Smooth muscle cell (in vitro differentiated cells): ENCODE measurements at regions not wholly inside any gene's neighbourhood (a gene's known extent, or its start where the extent isn't known, plus 50 kb on each side); places are given as distances from the start of the nearest gene placed in this dataset.
A peak's percentile ranks its signal among the peaks of the same experiment; 100 is the strongest.

ENCODE experiments used
- DNase-seq: peaks from one replicate; lab custom pipeline; 2025; ENCODE audit not compliant: unreplicated experiment; lab: John Stamatoyannopoulos, UW
- H2AFZ ChIP-seq: fragments of 200-600 bp; sonication (generic); 2 replicates; pipeline ENCODE4 v1.6.0; 2016; ENCODE audit warnings: antibody characterized with exemption, low read depth, mild to moderate bottlenecking
- H3F3A ChIP-seq: fragments of 200-600 bp; sonication (generic); 2 replicates; pipeline ENCODE4 v1.6.0; 2017; ENCODE audit warnings: antibody characterized with exemption, low read depth
- H3K27ac ChIP-seq: fragments of 200-600 bp; sonication (generic); 2 replicates; pipeline ENCODE4 v1.5.1; 2016; ENCODE audit warnings: low read depth, mild to moderate bottlenecking
- H3K27me3 ChIP-seq: fragments of 200-600 bp; sonication (generic); 2 replicates; pipeline ENCODE4 v1.6.1; 2016; ENCODE audit warnings: low read depth, mild to moderate bottlenecking
- H3K36me3 ChIP-seq: fragments of 200-600 bp; sonication (generic); 2 replicates; pipeline ENCODE4 v1.5.1; 2016; ENCODE audit warnings: low read depth
- H3K4me1 ChIP-seq: fragments of 200-600 bp; sonication (generic); 2 replicates; pipeline ENCODE4 v1.5.1; 2016; ENCODE audit warnings: low read depth
- H3K4me2 ChIP-seq: fragments of 200-600 bp; sonication (generic); 2 replicates; pipeline ENCODE4 v1.6.0; 2016; ENCODE audit warnings: mild to moderate bottlenecking
- H3K4me3 ChIP-seq: fragments of 200-600 bp; sonication (generic); 2 replicates; pipeline ENCODE4 v1.5.1; 2016; ENCODE audit warnings: mild to moderate bottlenecking
- H3K79me2 ChIP-seq: fragments of 200-600 bp; sonication (generic); 2 replicates; pipeline ENCODE4 v1.6.0; 2016; ENCODE audit warnings: low read depth, mild to moderate bottlenecking
- H3K9ac ChIP-seq: fragments of 200-600 bp; sonication (generic); 2 replicates; pipeline ENCODE4 v1.6.0; 2016; ENCODE audit warnings: low read depth
- H3K9me3 ChIP-seq: fragments of 200-600 bp; sonication (generic); replicated peaks from 2 replicates; pipeline ENCODE4 v1.5.1; 2016; ENCODE audit warnings: low read depth
- H4K20me1 ChIP-seq: fragments of 200-600 bp; sonication (generic); 2 replicates; pipeline ENCODE4 v1.6.0; 2016; ENCODE audit warnings: low read depth
- WGBS: methylation state at CpG from one replicate; pipeline ENCODE4 v1.1.7; 2016; ENCODE audit warnings: low lambda C conversion rate; 5-methylcytosine and 5-hydroxymethylcytosine counted together
- TF ChIP-seq, protein P1 (sequence below): fragments of 200-600 bp; sonication (generic); IDR thresholded peaks from 2 replicates; pipeline ENCODE4 v1.5.1; 2017; ENCODE audit warnings: borderline replicate concordance, mild to moderate bottlenecking, antibody characterized with exemption; ENCODE audit not compliant: insufficient read depth, poor library complexity, severe bottlenecking

GRCh38 chr2:45167920-45168629 is 158.8 kb upstream of the SIX2 start:
- no peaks in the 10 kb centered on the region for H3K79me2 ChIP-seq
- H3K27ac ChIP-seq: no peak overlapping the region
- no peaks in the 10 kb centered on the region for H3K9me3 ChIP-seq
- H3K4me3 ChIP-seq: no peak overlapping the region
- peak overlapping the region; percentile 86 for H3K4me2 ChIP-seq
- no peaks in the 10 kb centered on the region for H3K36me3 ChIP-seq
- TF ChIP-seq, protein P1, sequence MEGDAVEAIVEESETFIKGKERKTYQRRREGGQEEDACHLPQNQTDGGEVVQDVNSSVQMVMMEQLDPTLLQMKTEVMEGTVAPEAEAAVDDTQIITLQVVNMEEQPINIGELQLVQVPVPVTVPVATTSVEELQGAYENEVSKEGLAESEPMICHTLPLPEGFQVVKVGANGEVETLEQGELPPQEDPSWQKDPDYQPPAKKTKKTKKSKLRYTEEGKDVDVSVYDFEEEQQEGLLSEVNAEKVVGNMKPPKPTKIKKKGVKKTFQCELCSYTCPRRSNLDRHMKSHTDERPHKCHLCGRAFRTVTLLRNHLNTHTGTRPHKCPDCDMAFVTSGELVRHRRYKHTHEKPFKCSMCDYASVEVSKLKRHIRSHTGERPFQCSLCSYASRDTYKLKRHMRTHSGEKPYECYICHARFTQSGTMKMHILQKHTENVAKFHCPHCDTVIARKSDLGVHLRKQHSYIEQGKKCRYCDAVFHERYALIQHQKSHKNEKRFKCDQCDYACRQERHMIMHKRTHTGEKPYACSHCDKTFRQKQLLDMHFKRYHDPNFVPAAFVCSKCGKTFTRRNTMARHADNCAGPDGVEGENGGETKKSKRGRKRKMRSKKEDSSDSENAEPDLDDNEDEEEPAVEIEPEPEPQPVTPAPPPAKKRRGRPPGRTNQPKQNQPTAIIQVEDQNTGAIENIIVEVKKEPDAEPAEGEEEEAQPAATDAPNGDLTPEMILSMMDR: no peak
- peaks cover 21% of the 10 kb centered on the region for H3K4me1 ChIP-seq
- H3F3A ChIP-seq: no peaks in the 10 kb centered on the region
- DNase-seq: no peak
- WGBS: 50% methylated on average over 10 of the region's 10 CpGs
- no peak overlapping the region for H3K9ac ChIP-seq
- H4K20me1 ChIP-seq: no peaks in the 10 kb centered on the region
- H3K27me3 ChIP-seq: peaks cover 97% of the 10 kb centered on the region
- H2AFZ ChIP-seq: no peak overlapping the region

DNA sequence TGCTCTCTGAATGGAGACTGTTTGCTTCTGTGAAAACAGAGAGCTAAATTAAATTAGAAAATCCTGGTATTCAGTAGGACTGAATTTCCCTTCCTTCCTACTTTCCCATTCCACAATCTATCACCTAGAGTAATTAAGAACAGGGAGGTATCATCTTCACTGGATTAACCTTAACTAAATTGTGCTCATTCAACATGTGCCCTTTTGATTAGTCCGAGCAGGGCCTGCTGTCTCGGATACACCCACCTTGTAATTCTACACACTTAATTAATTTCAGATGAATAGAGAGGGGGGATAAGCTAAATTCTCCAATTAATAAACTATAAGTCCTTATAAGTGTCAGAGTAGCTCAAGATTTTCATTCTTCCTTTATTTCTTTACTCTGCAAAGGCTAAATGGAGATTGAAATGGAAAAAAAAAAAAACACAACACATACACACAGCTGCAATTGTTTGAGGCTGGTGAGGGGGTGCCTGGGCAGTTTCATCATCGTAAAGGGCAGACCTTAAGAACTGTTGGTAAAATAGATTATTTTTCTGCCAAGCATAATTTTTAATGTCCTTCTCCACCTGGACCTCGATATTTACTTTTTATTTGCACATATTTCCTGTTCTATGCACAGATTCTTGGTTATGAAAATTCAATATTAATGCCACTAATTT is 157.1 kb upstream of the SIX2 start:
- WGBS: 85% methylated on average over 4 of the region's 4 CpGs
- H3K4me1 ChIP-seq: peaks cover 21% of the 10 kb centered on the region
- H2AFZ ChIP-seq: no peak overlapping the region
- no peak overlapping the region for H3K4me2 ChIP-seq
- H3K9ac ChIP-seq: no peak overlapping the region
- no peaks in the 10 kb centered on the region for H3K79me2 ChIP-seq
- no peaks in the 10 kb centered on the region for H3F3A ChIP-seq
- no peak overlapping the region for H3K27ac ChIP-seq
- no peak for DNase-seq
- no peak overlapping the region for H3K4me3 ChIP-seq
- peaks cover 96% of the 10 kb centered on the region for H3K27me3 ChIP-seq
- H3K36me3 ChIP-seq: no peaks in the 10 kb centered on the region
- no peaks in the 10 kb centered on the region for H3K9me3 ChIP-seq
- TF ChIP-seq, protein P1: no peak
- H4K20me1 ChIP-seq: no peaks in the 10 kb centered on the region

DNA sequence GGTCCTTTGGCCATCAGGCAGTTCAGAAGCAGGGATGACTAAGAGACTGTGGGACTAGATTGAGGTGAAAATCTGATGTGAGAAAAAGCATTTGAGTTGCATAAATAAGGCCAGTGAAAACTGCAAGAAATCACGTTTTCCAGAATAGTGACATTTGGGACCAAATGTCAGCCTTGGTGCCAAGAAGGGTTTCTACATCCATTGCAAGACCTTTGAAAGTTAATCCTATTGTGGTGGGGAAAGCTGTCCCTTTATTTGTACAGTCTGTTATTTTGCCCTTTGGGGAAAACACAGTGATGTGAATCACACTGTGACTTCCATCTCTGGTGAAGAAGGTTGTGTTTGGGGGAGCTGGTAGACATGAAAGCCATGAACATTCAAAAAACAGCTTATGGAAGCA is 153.5 kb upstream of the SIX2 start:
- peaks cover 70% of the 10 kb centered on the region for H3K27me3 ChIP-seq
- H3K4me2 ChIP-seq: no peak overlapping the region
- peaks cover 9% of the 10 kb centered on the region for H3K4me1 ChIP-seq
- no peak overlapping the region for H2AFZ ChIP-seq
- H3K36me3 ChIP-seq: no peaks in the 10 kb centered on the region
- no peaks in the 10 kb centered on the region for H3K79me2 ChIP-seq
- no peaks in the 10 kb centered on the region for H3F3A ChIP-seq
- H3K27ac ChIP-seq: no peak overlapping the region
- no peak overlapping the region for H3K4me3 ChIP-seq
- no peak for DNase-seq
- no peaks in the 10 kb centered on the region for H3K9me3 ChIP-seq
- no peaks in the 10 kb centered on the region for H4K20me1 ChIP-seq
- TF ChIP-seq, protein P1: no peak
- H3K9ac ChIP-seq: no peak overlapping the region
- 92% methylated on average over 1 of the region's 1 CpG for WGBS

GRCh38 chr2:45156605-45157004 is 147.4 kb upstream of the SIX2 start:
- Histone ChIP-seq H4K20me1 (no peaks in the 10 kb centered on the region), H3K9ac (no peak overlapping the region), H3K79me2 (no peaks in the 10 kb centered on the region), H2AFZ (no peak overlapping the region), H3F3A (no peaks in the 10 kb centered on the region), H3K27me3 (peaks cover 25% of the 10 kb centered on the region), H3K27ac (no peak overlapping the region), H3K4me2 (no peak overlapping the region), H3K4me3 (no peak overlapping the region), H3K36me3 (no peaks in the 10 kb centered on the region), H3K9me3 (no peaks in the 10 kb centered on the region), H3K4me1 (no peaks in the 10 kb centered on the region)
- 90% methylated on average over 4 of the region's 4 CpGs for WGBS
- no peak for DNase-seq
- TF ChIP-seq, protein P1: no peak
